Endodermal cell (in vitro differentiated cells): ENCODE measurements at regions not wholly inside any gene's neighbourhood (a gene's known extent, or its start where the extent isn't known, plus 50 kb on each side); places are given as distances from the start of the nearest gene placed in this dataset.
A peak's percentile ranks its signal among the peaks of the same experiment; 100 is the strongest.
"Not testable (repeated sequence)": the region's sequence is repeated elsewhere in the genome, so short reads cannot be mapped to it uniquely, and the experiment has no call there.

ENCODE experiments used
- DNase-seq: peaks from one replicate; pipeline ENCODE4 v3.0.0-alpha.2; 2017
- H3K27ac ChIP-seq: 2 replicates; pipeline ENCODE4 v1.5.1; 2013; ENCODE audit warnings: mild to moderate bottlenecking, low read depth, low read length, moderate library complexity
- H3K27me3 ChIP-seq: 2 replicates; pipeline ENCODE4 v1.6.1; 2013; ENCODE audit warnings: mild to moderate bottlenecking, low read length, moderate library complexity; ENCODE audit not compliant: insufficient read depth, control insufficient read depth, poor library complexity, severe bottlenecking
- H3K36me3 ChIP-seq: 2 replicates; pipeline ENCODE4 v1.7.0; 2013; ENCODE audit warnings: mild to moderate bottlenecking, low read length, moderate library complexity; ENCODE audit not compliant: control insufficient read depth, insufficient read depth
- H3K4me1 ChIP-seq: one replicate; pipeline ENCODE4 v1.7.0; 2013; ENCODE audit warnings: low read length; ENCODE audit not compliant: control insufficient read depth, insufficient read depth
- H3K4me3 ChIP-seq: 2 replicates; pipeline ENCODE4 v1.5.1; 2013; ENCODE audit warnings: mild to moderate bottlenecking, low read length, moderate library complexity
- H3K9ac ChIP-seq: 2 replicates; pipeline ENCODE4 v1.6.1; 2013; ENCODE audit warnings: mild to moderate bottlenecking, low read length, moderate library complexity; ENCODE audit not compliant: poor library complexity, severe bottlenecking; ENCODE audit errors: extremely low read depth
- H3K9me3 ChIP-seq: 2 replicates; pipeline ENCODE4 v1.6.1; 2013; ENCODE audit warnings: mild to moderate bottlenecking, low read length, moderate library complexity; ENCODE audit not compliant: control insufficient read depth
- H3K27ac Mint-ChIP-seq: 2 replicates; pipeline ENCODE4 v1.8.0; 2020; ENCODE audit warnings: mixed read lengths
- H3K27me3 Mint-ChIP-seq: 2 replicates; pipeline ENCODE4 v1.8.0; 2021; ENCODE audit warnings: mild to moderate bottlenecking, mixed read lengths; ENCODE audit not compliant: insufficient read depth
- H3K36me3 Mint-ChIP-seq: 2 replicates; pipeline ENCODE4 v1.8.0; 2020; ENCODE audit warnings: low read depth, mixed read lengths
- H3K4me1 Mint-ChIP-seq: 2 replicates; pipeline ENCODE4 v1.8.0; 2020; ENCODE audit warnings: mixed read lengths
- H3K4me3 Mint-ChIP-seq: 2 replicates; pipeline ENCODE4 v1.8.0; 2020; ENCODE audit warnings: mild to moderate bottlenecking, moderate library complexity, mixed read lengths
- H3K9me3 Mint-ChIP-seq: 2 replicates; pipeline ENCODE4 v1.8.0; 2020; ENCODE audit warnings: mild to moderate bottlenecking, mixed read lengths
- WGBS, 2 experiments: methylation state at CpG; one replicate each; pipeline versions ENCODE4 v1.1.5 to v1.1.7; 2013; ENCODE audit warnings: missing lambda C conversion rate in 2 of 2, mixed read lengths in 1 of 2; ENCODE audit not compliant: insufficient coverage in 1 of 2, insufficient read length in 1 of 2; 5-methylcytosine and 5-hydroxymethylcytosine counted together
- TF ChIP-seq, protein P1 (sequence below): fragments of 200-600 bp; sonication (generic); conservative IDR thresholded peaks from 2 replicates; pipeline ENCODE4 v1.5.0; 2021; ENCODE audit warnings: antibody characterized with exemption, mild to moderate bottlenecking

DNA sequence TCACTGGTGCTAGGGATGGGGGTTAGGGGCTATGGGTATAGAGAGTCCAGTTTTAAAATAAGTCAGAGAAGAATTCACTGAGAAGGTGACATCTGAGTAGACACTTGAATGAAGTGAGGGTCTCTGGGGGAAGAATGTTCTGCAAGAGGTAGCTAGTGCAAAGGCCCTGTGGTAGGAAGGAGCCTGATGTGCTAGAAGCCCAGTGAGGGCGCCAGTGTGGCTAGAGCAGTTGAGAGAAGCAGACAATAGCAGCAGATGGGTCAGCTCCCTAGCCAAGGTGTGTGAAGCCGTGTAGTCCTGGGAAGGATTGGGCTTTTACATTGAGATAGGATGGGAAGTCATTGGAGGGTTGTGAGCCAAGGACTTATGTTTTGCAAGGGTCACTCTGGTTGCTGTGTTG, 105.8 kb upstream of the PELI1 start:
- Mint-ChIP-seq H3K36me3 (peaks cover 8% of the 10 kb centered on the region), H3K4me1 (peaks cover 33% of the 10 kb centered on the region), H3K9me3 (no peaks in the 10 kb centered on the region), H3K27ac (no peak overlapping the region), H3K4me3 (no peak overlapping the region), H3K27me3 (no peaks in the 10 kb centered on the region)
- Histone ChIP-seq H3K9me3 (no peaks in the 10 kb centered on the region), H3K4me3 (no peak overlapping the region), H3K4me1 (no peaks in the 10 kb centered on the region), H3K27ac (no peak overlapping the region), H3K36me3 (no peaks in the 10 kb centered on the region), H3K27me3 (no peaks in the 10 kb centered on the region), H3K9ac (no peak overlapping the region)
- TF ChIP-seq, protein P1, sequence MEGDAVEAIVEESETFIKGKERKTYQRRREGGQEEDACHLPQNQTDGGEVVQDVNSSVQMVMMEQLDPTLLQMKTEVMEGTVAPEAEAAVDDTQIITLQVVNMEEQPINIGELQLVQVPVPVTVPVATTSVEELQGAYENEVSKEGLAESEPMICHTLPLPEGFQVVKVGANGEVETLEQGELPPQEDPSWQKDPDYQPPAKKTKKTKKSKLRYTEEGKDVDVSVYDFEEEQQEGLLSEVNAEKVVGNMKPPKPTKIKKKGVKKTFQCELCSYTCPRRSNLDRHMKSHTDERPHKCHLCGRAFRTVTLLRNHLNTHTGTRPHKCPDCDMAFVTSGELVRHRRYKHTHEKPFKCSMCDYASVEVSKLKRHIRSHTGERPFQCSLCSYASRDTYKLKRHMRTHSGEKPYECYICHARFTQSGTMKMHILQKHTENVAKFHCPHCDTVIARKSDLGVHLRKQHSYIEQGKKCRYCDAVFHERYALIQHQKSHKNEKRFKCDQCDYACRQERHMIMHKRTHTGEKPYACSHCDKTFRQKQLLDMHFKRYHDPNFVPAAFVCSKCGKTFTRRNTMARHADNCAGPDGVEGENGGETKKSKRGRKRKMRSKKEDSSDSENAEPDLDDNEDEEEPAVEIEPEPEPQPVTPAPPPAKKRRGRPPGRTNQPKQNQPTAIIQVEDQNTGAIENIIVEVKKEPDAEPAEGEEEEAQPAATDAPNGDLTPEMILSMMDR = no peak
- 83 to 86% methylated on average over 2 of the region's 2 CpGs for WGBS, 2 experiments
- peak; percentile 41 for DNase-seq

- H3K27ac Mint-ChIP-seq = peak overlapping the region; percentile 42
- Histone ChIP-seq H3K9me3 (no peaks in the 10 kb centered on the region), H3K27me3 (no peaks in the 10 kb centered on the region), H3K4me3 (no peak overlapping the region), H3K27ac (no peak overlapping the region), H3K4me1 (no peaks in the 10 kb centered on the region), H3K9ac (no peak overlapping the region), H3K36me3 (no peaks in the 10 kb centered on the region)
- H3K27me3 Mint-ChIP-seq = no peaks in the 10 kb centered on the region
- H3K36me3 Mint-ChIP-seq = peaks cover 8% of the 10 kb centered on the region
- WGBS, 2 experiments = 75 to 80% methylated on average over 2 to 7 of the region's 7 CpGs
- peak; percentile 63 for DNase-seq
- TF ChIP-seq, protein P1 = no peak
- H3K9me3 Mint-ChIP-seq = no peaks in the 10 kb centered on the region
- H3K4me3 Mint-ChIP-seq = peak overlapping the region; percentile 80
- peaks cover 37% of the 10 kb centered on the region for H3K4me1 Mint-ChIP-seq
Observed at GRCh38 chr2:64250751-64251423, 106.7 kb upstream of the PELI1 start.

GRCh38 chr2:64251497-64252250, 107.5 kb upstream of the PELI1 start:
- Mint-ChIP-seq H3K4me1 (peaks cover 43% of the 10 kb centered on the region), H3K9me3 (no peaks in the 10 kb centered on the region), H3K27ac (peak overlapping the region; percentile 42), H3K27me3 (no peaks in the 10 kb centered on the region), H3K4me3 (peak overlapping the region; percentile 80), H3K36me3 (peaks cover 8% of the 10 kb centered on the region)
- no peaks in the 10 kb centered on the region for H3K36me3 ChIP-seq
- no peaks in the 10 kb centered on the region for H3K9me3 ChIP-seq
- 46 to 58% methylated on average over 2 to 5 of the region's 5 CpGs for WGBS, 2 experiments
- TF ChIP-seq, protein P1 = no peak
- H3K27me3 ChIP-seq = no peaks in the 10 kb centered on the region
- H3K27ac ChIP-seq = no peak overlapping the region
- H3K9ac ChIP-seq = no peak overlapping the region
- no peaks in the 10 kb centered on the region for H3K4me1 ChIP-seq
- DNase-seq = peak; percentile 89
- H3K4me3 ChIP-seq = no peak overlapping the region

DNA sequence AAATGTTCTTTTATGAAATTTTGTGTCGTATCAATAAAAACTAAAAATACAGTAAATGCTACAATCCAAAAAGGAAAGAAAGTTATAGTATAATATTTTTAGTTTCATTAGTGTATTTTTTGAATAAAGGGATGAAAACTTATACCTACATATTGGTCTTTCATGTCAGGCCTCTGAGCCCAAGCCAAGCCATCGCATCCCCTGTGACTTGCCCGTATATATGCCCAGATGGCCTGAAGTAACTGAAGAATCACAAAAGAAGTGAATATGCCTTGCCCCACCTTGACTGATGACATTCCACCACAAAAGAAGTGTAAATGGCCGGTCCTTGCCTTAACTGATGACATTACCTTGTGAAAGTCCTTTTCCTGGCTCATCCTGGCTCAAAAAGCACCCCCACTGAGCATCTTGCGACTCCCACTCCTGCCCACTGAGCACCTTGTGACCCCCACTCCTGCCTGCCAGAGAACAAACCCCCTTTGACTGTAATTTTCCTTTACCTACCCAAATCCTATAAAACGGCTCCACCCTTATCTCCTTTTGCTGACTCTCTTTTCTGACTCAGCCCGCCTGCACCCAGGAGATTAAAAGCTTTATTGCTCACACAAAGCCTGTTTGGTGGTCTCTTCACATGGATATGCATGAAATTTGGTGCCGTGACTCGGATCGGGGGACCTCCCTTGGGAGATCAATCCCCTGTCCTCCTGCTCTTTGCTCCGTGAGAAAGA, 108.2 kb upstream of the PELI1 start:
- not testable (repeated sequence) for H3K27me3 ChIP-seq, H3K4me1 ChIP-seq, H3K27ac ChIP-seq, H3K36me3 Mint-ChIP-seq, H3K27me3 Mint-ChIP-seq, H3K9me3 ChIP-seq, H3K9me3 Mint-ChIP-seq, H3K36me3 ChIP-seq
- WGBS, 2 experiments = 22 to 47% methylated on average over 2 to 7 of the region's 11 CpGs
- H3K9ac ChIP-seq = peak overlapping the region; percentile 38
- peak; percentile 66 for DNase-seq
- H3K4me3 Mint-ChIP-seq = peak overlapping the region; percentile 80
- H3K27ac Mint-ChIP-seq = peak overlapping the region; percentile 92
- peak overlapping the region; percentile 78 for H3K4me3 ChIP-seq
- H3K4me1 Mint-ChIP-seq = peaks cover 37% of the 10 kb centered on the region
